RWPE2 (cell line): ENCODE measurements at regions not wholly inside any gene's neighbourhood (a gene's known extent, or its start where the extent isn't known, plus 50 kb on each side); places are given as distances from the start of the nearest gene placed in this dataset.

Experiments used
- ATAC-seq: fragments of 200-7000 bp; cut with Tn5 transposase; 3 replicates; pipeline ENCODE4 v1.9.1; 2021; ENCODE audit warnings: low read depth
- DNase-seq: peaks from one replicate; pipeline ENCODE4 v3.0.0-alpha.2; 2020; ENCODE audit warnings: low spot score
- H3K27ac ChIP-seq: fragments of 450-650 bp; 2 replicates; pipeline ENCODE4 v1.5.1; 2017; ENCODE audit warnings: mild to moderate bottlenecking; ENCODE audit not compliant: poor library complexity, severe bottlenecking
- H3K27me3 ChIP-seq: fragments of 250-450 bp; sonication (Bioruptor Pico); 2 replicates; pipeline ENCODE4 v1.5.1; 2021; ENCODE audit warnings: mild to moderate bottlenecking, moderate library complexity; ENCODE audit not compliant: insufficient read depth, poor library complexity, severe bottlenecking
- H3K36me3 ChIP-seq: fragments of 250-450 bp; sonication (Bioruptor Pico); 2 replicates; pipeline ENCODE4 v1.5.1; 2020; ENCODE audit warnings: low read depth, mild to moderate bottlenecking, moderate library complexity
- H3K4me1 ChIP-seq: fragments of 250-450 bp; sonication (Bioruptor Pico); 2 replicates; pipeline ENCODE4 v1.5.1; 2021; ENCODE audit warnings: mild to moderate bottlenecking, moderate library complexity; ENCODE audit not compliant: insufficient read depth, poor library complexity, severe bottlenecking
- H3K4me3 ChIP-seq: fragments of 250-450 bp; sonication (Bioruptor Pico); 2 replicates; pipeline ENCODE4 v1.5.1; 2021; ENCODE audit warnings: mild to moderate bottlenecking, moderate library complexity; ENCODE audit not compliant: severe bottlenecking
- H3K9me3 ChIP-seq: fragments of 250-450 bp; sonication (Bioruptor Pico); 2 replicates; pipeline ENCODE4 v1.5.1; 2021; ENCODE audit warnings: mild to moderate bottlenecking, moderate library complexity; ENCODE audit not compliant: severe bottlenecking
- CTCF ChIP-seq: fragments of 450-650 bp; IDR thresholded peaks from one replicate; pipeline ENCODE4 v1.5.1; 2017; ENCODE audit warnings: mild to moderate bottlenecking, moderate library complexity; ENCODE audit not compliant: poor library complexity, severe bottlenecking

- Histone ChIP-seq H3K4me3 (no peak overlapping the region), H3K27me3 (no peaks in the 10 kb centered on the region)
- TF ChIP-seq CTCF, result no peak
Observed at GRCh38 chr5:57658018-57658417, 175.4 kb upstream of the ACTBL2 start.

GRCh38 chr5:57655228-57655627, 172.6 kb upstream of the ACTBL2 start:
- Histone ChIP-seq H3K27ac (no peak overlapping the region), H3K9me3 (no peaks in the 10 kb centered on the region), H3K27me3 (no peaks in the 10 kb centered on the region), H3K4me1 (no peaks in the 10 kb centered on the region), H3K4me3 (no peak overlapping the region), H3K36me3 (no peaks in the 10 kb centered on the region)
- TF ChIP-seq CTCF, result no peak
- DNase-seq (no peak), ATAC-seq (no peak)

More at GRCh38 chr5:57658018-57658417, 175.4 kb upstream of the ACTBL2 start:
- DNase-seq (no peak), ATAC-seq (no peak)
- H3K36me3 ChIP-seq, result no peaks in the 10 kb centered on the region
- H3K27ac ChIP-seq, result no peak overlapping the region
- H3K9me3 ChIP-seq, result no peaks in the 10 kb centered on the region
- no peaks in the 10 kb centered on the region for H3K4me1 ChIP-seq

GRCh38 chr5:57653636-57654290, 171.2 kb upstream of the ACTBL2 start:
- no peaks in the 10 kb centered on the region for H3K36me3 ChIP-seq
- DNase-seq, result no peak
- H3K4me1 ChIP-seq, result no peaks in the 10 kb centered on the region

GRCh38 chr5:57651127-57651526, 168.5 kb upstream of the ACTBL2 start:
- TF ChIP-seq CTCF, result no peak
- Histone ChIP-seq H3K27ac (no peak overlapping the region), H3K36me3 (no peaks in the 10 kb centered on the region), H3K27me3 (no peaks in the 10 kb centered on the region), H3K4me1 (no peaks in the 10 kb centered on the region), H3K9me3 (peaks cover 6% of the 10 kb centered on the region), H3K4me3 (no peak overlapping the region)
- no peak for ATAC-seq
- DNase-seq, result no peak

More at GRCh38 chr5:57653636-57654290, 171.2 kb upstream of the ACTBL2 start:
- no peak for TF ChIP-seq CTCF
- no peak overlapping the region for H3K4me3 ChIP-seq
- no peak overlapping the region for H3K27ac ChIP-seq
- no peaks in the 10 kb centered on the region for H3K9me3 ChIP-seq
- ATAC-seq, result no peak
- H3K27me3 ChIP-seq, result no peaks in the 10 kb centered on the region

- TF ChIP-seq CTCF, result peak; percentile 86
- H3K4me1 ChIP-seq, result no peaks in the 10 kb centered on the region
- peak; percentile 86 for ATAC-seq
Observed at GRCh38 chr5:57650360-57651069, 167.9 kb upstream of the ACTBL2 start.

More at GRCh38 chr5:57650360-57651069, 167.9 kb upstream of the ACTBL2 start:
- DNase-seq, result no peak
- no peak overlapping the region for H3K27ac ChIP-seq
- H3K4me3 ChIP-seq, result no peak overlapping the region
- peaks cover 6% of the 10 kb centered on the region for H3K9me3 ChIP-seq
- H3K27me3 ChIP-seq, result no peaks in the 10 kb centered on the region
- H3K36me3 ChIP-seq, result no peaks in the 10 kb centered on the region
